ENCODE measurements at regions not wholly inside any gene's neighbourhood (a gene's known extent, or its start where the extent isn't known, plus 50 kb on each side); places are given as distances from the start of the nearest gene placed in this dataset.

DNA sequence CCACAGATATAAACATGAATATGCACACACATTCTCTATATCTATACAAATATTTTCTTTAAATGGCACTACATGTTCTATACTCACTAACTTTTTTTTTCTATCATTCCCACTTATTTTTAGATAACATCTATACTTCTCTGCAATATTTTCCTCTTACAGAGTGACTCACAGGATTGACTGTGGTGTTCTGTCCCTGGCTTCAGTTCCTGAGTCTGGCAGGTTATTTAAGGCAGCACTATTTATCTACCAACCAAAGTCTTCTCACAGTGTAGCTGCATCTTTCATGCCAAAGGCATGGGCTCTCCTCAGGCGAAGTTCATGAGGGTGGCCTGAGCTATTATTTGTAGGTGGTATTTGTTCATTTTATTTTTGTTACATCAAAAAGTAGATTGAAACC, 409.0 kb downstream of the PRR16 start:
- Histone ChIP-seq H3K9me3 (no peaks in the 10 kb centered on the region), H3K4me1 (no peaks in the 10 kb centered on the region), H3K4me3 (no peak overlapping the region), H3K27me3 (no peaks in the 10 kb centered on the region), H3K36me3 (ENCODE audit: low read depth, missing control alignments) (no peaks in the 10 kb centered on the region), H3K27ac (no peak overlapping the region)
- no peak for DNase-seq
- intact Hi-C loops (cut with DNase I; ENCODE audit: low total_unique reads), result no loop called here
- no peak for TF ChIP-seq POLR2A (IDR thresholded peaks at IDR 0.05)
- TF ChIP-seq, protein P1, sequence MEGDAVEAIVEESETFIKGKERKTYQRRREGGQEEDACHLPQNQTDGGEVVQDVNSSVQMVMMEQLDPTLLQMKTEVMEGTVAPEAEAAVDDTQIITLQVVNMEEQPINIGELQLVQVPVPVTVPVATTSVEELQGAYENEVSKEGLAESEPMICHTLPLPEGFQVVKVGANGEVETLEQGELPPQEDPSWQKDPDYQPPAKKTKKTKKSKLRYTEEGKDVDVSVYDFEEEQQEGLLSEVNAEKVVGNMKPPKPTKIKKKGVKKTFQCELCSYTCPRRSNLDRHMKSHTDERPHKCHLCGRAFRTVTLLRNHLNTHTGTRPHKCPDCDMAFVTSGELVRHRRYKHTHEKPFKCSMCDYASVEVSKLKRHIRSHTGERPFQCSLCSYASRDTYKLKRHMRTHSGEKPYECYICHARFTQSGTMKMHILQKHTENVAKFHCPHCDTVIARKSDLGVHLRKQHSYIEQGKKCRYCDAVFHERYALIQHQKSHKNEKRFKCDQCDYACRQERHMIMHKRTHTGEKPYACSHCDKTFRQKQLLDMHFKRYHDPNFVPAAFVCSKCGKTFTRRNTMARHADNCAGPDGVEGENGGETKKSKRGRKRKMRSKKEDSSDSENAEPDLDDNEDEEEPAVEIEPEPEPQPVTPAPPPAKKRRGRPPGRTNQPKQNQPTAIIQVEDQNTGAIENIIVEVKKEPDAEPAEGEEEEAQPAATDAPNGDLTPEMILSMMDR (IDR thresholded peaks at IDR 0.05), result no peak
- 76 to 90% methylated on average over 1 of the region's 1 CpG for WGBS, 2 donors

DNA sequence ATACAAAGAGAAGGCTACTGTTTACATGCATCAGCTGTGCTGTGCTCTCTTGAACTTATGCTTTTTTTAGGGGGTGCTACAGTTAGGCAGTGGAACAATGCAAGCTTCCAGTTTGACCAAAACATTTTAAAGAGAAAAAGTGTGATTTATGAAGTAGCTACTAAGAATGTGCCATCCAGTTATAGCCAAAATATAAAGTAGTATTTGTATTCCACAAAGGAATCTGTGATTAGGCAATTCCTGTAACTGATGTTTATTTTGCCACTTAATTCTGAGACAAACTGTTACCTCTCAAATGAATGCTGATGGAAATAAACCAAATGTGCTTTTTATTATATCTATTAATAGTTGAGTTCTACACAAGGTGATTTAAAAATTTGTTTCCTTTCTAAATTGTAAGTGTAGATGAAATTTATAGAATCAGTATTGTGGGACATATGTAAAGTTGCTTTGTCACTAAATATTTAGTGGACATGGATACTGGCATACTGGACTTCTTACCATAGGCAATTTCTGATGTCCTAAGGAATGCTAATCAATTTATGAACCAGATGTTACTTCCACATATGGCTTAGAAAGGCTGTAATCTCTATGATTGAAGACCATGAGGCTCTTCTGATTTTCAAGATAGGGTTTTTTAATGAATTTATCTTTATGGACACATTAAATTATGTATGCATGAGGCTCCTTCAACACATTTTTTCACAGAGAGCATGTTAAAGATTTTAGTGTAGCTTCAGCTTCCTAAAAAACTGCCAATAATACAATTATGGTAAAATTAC, 410.2 kb downstream of the PRR16 start:
- H3K36me3 ChIP-seq (ENCODE audit: low read depth, missing control alignments), result no peaks in the 10 kb centered on the region
- no peak for TF ChIP-seq POLR2A (IDR thresholded peaks at IDR 0.05)
- TF ChIP-seq, protein P1 (IDR thresholded peaks at IDR 0.05), result no peak
- intact Hi-C loops (cut with DNase I; ENCODE audit: low total_unique reads), result no loop called here

DNA sequence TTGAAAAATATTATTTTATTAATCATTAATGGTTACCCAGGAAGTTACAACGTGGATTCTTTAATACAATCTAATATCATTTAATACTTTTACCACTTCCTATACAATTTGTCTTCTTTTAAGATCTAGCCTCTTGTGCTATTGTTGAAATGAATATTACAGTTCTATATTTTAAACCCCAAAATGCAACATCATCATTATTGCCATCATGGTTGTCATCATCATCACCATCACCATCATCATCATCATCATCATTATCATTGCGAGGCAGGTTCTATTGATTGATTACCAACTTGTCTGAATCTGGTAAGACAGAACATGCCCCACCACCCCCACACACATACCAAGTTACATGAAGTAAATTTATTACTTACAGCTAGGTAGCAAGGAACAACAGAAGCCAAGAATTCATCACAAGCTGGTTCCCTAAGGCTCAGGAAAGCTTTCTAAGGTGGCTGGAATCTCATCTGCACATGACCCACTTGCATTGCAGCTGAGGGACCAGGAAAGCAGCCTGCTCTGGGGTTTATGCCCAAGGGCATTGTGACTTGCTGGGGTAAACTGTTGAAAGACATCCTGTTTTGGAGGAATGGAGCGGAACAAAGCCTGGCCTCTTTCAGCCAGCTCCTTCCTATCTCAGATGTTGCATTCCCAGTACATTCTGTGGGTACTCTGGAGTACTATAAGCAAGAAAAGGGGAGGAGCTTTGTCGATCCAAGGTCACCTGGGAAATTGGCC, 418.1 kb downstream of the PRR16 start:
- WGBS, 2 donors, result 75 to 76% methylated on average over 4 of the region's 4 CpGs
- TF ChIP-seq, protein P1 (IDR thresholded peaks at IDR 0.05), result no peak
- no peak for TF ChIP-seq POLR2A (IDR thresholded peaks at IDR 0.05)

More for the DNA sequence above, 410.2 kb downstream of the PRR16 start:
- no peak overlapping the region for H3K27ac ChIP-seq
- H3K4me1 ChIP-seq, result no peaks in the 10 kb centered on the region
- H3K9me3 ChIP-seq, result no peaks in the 10 kb centered on the region
- no peak overlapping the region for H3K4me3 ChIP-seq
- no peaks in the 10 kb centered on the region for H3K27me3 ChIP-seq
- no peak for DNase-seq

DNA sequence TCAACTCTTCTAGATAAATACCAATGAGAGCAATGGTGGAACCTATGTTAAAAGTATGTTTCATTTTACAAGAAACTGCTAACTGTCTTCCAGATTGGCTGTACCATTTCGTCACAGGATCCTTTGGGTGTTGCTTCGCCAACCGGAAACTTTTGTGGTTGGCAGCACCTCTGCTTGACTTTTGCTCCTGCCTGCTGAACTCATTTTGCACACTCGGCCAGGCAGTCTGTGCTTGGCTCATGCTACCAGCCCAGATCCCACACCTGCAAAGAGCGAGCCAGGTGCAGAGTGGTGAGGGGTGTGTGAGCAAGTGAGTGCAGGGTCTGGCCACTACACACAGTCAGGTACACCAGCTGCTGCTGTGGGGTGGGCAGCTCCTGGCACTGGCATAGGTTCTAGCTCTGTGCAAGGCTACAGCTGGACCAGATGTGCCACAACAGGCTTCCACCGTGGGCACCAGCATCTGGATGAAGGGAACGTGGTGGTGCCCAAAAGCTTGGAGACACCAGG, 422.3 kb downstream of the PRR16 start:
- intact Hi-C loops (cut with DNase I; ENCODE audit: low total_unique reads), result no loop called here
- DNase-seq, result no peak
- H3K4me3 ChIP-seq, result no peak overlapping the region
- no peaks in the 10 kb centered on the region for H3K9me3 ChIP-seq
- WGBS, 2 donors, result 82 to 91% methylated on average over 5 to 7 of the region's 7 CpGs
- no peak overlapping the region for H3K27ac ChIP-seq
- H3K27me3 ChIP-seq, result no peaks in the 10 kb centered on the region
- H3K36me3 ChIP-seq (ENCODE audit: low read depth, missing control alignments), result no peaks in the 10 kb centered on the region
- no peaks in the 10 kb centered on the region for H3K4me1 ChIP-seq
- no peak for TF ChIP-seq POLR2A (IDR thresholded peaks at IDR 0.05)
- TF ChIP-seq, protein P1 (IDR thresholded peaks at IDR 0.05), result no peak

More for the DNA sequence above, 418.1 kb downstream of the PRR16 start:
- peak; percentile 24 for DNase-seq
- no peaks in the 10 kb centered on the region for H3K4me1 ChIP-seq
- H3K36me3 ChIP-seq (ENCODE audit: low read depth, missing control alignments), result no peaks in the 10 kb centered on the region
- H3K4me3 ChIP-seq, result no peak overlapping the region
- intact Hi-C loops (cut with DNase I; ENCODE audit: low total_unique reads), result no loop called here
- H3K9me3 ChIP-seq, result no peaks in the 10 kb centered on the region
- H3K27me3 ChIP-seq, result no peaks in the 10 kb centered on the region
- no peak overlapping the region for H3K27ac ChIP-seq

Data from testis (tissue), 2 donors.